Body of pancreas (tissue), 4 donors: ENCODE measurements at regions not wholly inside any gene's neighbourhood (a gene's known extent, or its start where the extent isn't known, plus 50 kb on each side); places are given as distances from the start of the nearest gene placed in this dataset.
A peak's percentile ranks its signal among the peaks of the same experiment; 100 is the strongest.

Experiments
- ATAC-seq: fragments of 150-250 bp; one replicate; pipeline ENCODE4 v1.9.1; 2016
- DNase-seq, 4 donors: peaks; one replicate each; pipeline ENCODE4 v3.0.0-alpha.2; 2019
- H3K27ac ChIP-seq, 4 donors: fragments of 200-600 bp; sonication (generic); 1 replicate in 3 of 4; 2 replicates in 1 of 4; pipeline versions ENCODE4 v1.5.1 to v1.6.1; 2016 to 2019; ENCODE audit warnings: mild to moderate bottlenecking in 1 of 4, mixed read lengths in 1 of 4, moderate library complexity in 1 of 4
- H3K27me3 ChIP-seq, 2 donors: fragments of 200-600 bp; sonication (generic); one replicate each; pipeline ENCODE4 v1.6.0; 2016; ENCODE audit warnings: mild to moderate bottlenecking in 1 of 2
- H3K36me3 ChIP-seq, 2 donors: fragments of 200-600 bp; sonication (generic); replicated peaks in 1 of 2; 2 replicates each; pipeline ENCODE4 v1.5.1; 2016; ENCODE audit warnings: low read depth in 2 of 2; ENCODE audit not compliant: insufficient read depth in 1 of 2
- H3K4me1 ChIP-seq: fragments of 200-600 bp; sonication (generic); one replicate; pipeline ENCODE4 v1.6.0; 2016
- H3K4me3 ChIP-seq, 2 donors: fragments of 200-600 bp; sonication (generic); 1 replicate in 1 of 2; 2 replicates in 1 of 2; pipeline ENCODE4 v1.5.1; 2016 to 2019
- H3K9me3 ChIP-seq, 3 donors: fragments of 200-600 bp; sonication (generic); 1 replicate in 2 of 3; 2 replicates in 1 of 3; pipeline ENCODE4 v1.5.1; 2016
- POLR2A ChIP-seq, 3 donors: fragments of 450-650 bp; IDR thresholded peaks; one replicate each; pipeline ENCODE4 v1.6.1; 2016; ENCODE audit warnings: antibody characterized with exemption in 3 of 3, mild to moderate bottlenecking in 2 of 3
- WGBS, 2 donors: methylation state at CpG; one replicate each; pipeline ENCODE4 v1.1.5; 2017; 5-methylcytosine and 5-hydroxymethylcytosine counted together
- intact Hi-C: fragments of 100-400 bp; cut with DNase I; formaldehyde crosslinking; loops from one replicate; pipeline ENCODE4 v1.15.1; 2023
- TF ChIP-seq, protein P1 (sequence below), 7 experiments: fragments of 450-650 bp in 4 of 7; fragments of 200-600 bp in 3 of 7; sonication (generic) in 3 of 7; IDR thresholded peaks; one replicate each; pipeline ENCODE4 v1.5.1; 2016 to 2019; ENCODE audit warnings: antibody characterized with exemption in 7 of 7

DNA sequence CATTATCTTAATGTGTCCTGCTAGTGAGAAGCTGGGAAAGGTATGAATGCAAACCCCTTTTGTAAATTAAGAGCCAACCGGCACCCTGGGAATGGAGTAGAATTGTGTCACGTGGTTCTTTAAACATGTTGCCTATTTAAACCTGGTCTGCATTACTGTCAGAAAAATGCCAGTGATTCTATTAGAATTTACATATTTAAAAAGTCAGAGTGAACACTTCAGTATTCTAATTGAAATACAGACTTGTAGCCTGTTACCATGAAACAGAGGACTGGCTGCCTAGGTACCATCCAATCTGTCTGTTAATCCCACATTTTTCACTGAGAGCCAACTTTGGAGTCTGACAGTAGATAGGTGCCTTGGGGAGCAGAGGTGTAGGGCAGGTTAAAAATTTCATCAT is 652.3 kb upstream of the ARGLU1 start:
- no peaks in the 10 kb centered on the region for H3K27me3 ChIP-seq
- no peak for ATAC-seq
- no peaks in the 10 kb centered on the region for H3K9me3 ChIP-seq
- H3K4me3 ChIP-seq = no peak overlapping the region
- no peak for TF ChIP-seq POLR2A (IDR thresholded peaks at IDR 0.05)
- TF ChIP-seq, protein P1, sequence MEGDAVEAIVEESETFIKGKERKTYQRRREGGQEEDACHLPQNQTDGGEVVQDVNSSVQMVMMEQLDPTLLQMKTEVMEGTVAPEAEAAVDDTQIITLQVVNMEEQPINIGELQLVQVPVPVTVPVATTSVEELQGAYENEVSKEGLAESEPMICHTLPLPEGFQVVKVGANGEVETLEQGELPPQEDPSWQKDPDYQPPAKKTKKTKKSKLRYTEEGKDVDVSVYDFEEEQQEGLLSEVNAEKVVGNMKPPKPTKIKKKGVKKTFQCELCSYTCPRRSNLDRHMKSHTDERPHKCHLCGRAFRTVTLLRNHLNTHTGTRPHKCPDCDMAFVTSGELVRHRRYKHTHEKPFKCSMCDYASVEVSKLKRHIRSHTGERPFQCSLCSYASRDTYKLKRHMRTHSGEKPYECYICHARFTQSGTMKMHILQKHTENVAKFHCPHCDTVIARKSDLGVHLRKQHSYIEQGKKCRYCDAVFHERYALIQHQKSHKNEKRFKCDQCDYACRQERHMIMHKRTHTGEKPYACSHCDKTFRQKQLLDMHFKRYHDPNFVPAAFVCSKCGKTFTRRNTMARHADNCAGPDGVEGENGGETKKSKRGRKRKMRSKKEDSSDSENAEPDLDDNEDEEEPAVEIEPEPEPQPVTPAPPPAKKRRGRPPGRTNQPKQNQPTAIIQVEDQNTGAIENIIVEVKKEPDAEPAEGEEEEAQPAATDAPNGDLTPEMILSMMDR (IDR thresholded peaks at IDR 0.05) = no peak
- no peak overlapping the region for H3K27ac ChIP-seq
- DNase-seq = no peak
- H3K36me3 ChIP-seq = no peaks in the 10 kb centered on the region
- WGBS, 2 donors = 62 to 68% methylated on average over 2 of the region's 2 CpGs
- no peaks in the 10 kb centered on the region for H3K4me1 ChIP-seq
- intact Hi-C loops = no loop called here

- TF ChIP-seq, protein P1 (IDR thresholded peaks at IDR 0.05) = no peak
- ATAC-seq = no peak
- no peak overlapping the region for H3K27ac ChIP-seq
- no peak for DNase-seq
- no peaks in the 10 kb centered on the region for H3K36me3 ChIP-seq
- H3K4me3 ChIP-seq = no peak overlapping the region
- no peaks in the 10 kb centered on the region for H3K27me3 ChIP-seq
- WGBS, 2 donors = 50 to 57% methylated on average over 6 of the region's 6 CpGs
- intact Hi-C loops = no loop called here
- no peaks in the 10 kb centered on the region for H3K4me1 ChIP-seq
- H3K9me3 ChIP-seq = no peaks in the 10 kb centered on the region
These were observed 649.3 kb upstream of the ARGLU1 start for GRCh38 chr13:107217251-107217650.

- intact Hi-C loops = no loop called here
These were observed 648.3 kb upstream of the ARGLU1 start for GRCh38 chr13:107216046-107216755.

GRCh38 chr13:107211073-107211472 is 643.1 kb upstream of the ARGLU1 start:
- Histone ChIP-seq H3K27ac (no peak overlapping the region), H3K9me3 (no peaks in the 10 kb centered on the region), H3K27me3 (no peaks in the 10 kb centered on the region), H3K4me1 (no peaks in the 10 kb centered on the region), H3K36me3 (no peaks in the 10 kb centered on the region), H3K4me3 (no peak overlapping the region)
- peak; percentile 73 to 83 (median 74) for DNase-seq
- peak; percentile 87 for ATAC-seq
- no peak for TF ChIP-seq POLR2A (IDR thresholded peaks at IDR 0.05)
- TF ChIP-seq, protein P1 (IDR thresholded peaks at IDR 0.05) = peak; percentile 70 to 92 (median 87)
- intact Hi-C loops = loop anchor here (5.0 kb wide), 1 partner anchor 441 kb away; no protein-coding TSS in a partner anchor
- WGBS, 2 donors = 7 to 8% methylated on average over 8 of the region's 8 CpGs

More at GRCh38 chr13:107216046-107216755, 648.3 kb upstream of the ARGLU1 start:
- DNase-seq = no peak
- Histone ChIP-seq H3K9me3 (no peaks in the 10 kb centered on the region), H3K27me3 (no peaks in the 10 kb centered on the region), H3K4me3 (no peak overlapping the region), H3K27ac (no peak overlapping the region), H3K36me3 (no peaks in the 10 kb centered on the region), H3K4me1 (no peaks in the 10 kb centered on the region)
- no peak for ATAC-seq
- 76 to 78% methylated on average over 11 of the region's 11 CpGs for WGBS, 2 donors
- TF ChIP-seq, protein P1 (IDR thresholded peaks at IDR 0.05) = no peak
- TF ChIP-seq POLR2A (IDR thresholded peaks at IDR 0.05) = no peak

DNA sequence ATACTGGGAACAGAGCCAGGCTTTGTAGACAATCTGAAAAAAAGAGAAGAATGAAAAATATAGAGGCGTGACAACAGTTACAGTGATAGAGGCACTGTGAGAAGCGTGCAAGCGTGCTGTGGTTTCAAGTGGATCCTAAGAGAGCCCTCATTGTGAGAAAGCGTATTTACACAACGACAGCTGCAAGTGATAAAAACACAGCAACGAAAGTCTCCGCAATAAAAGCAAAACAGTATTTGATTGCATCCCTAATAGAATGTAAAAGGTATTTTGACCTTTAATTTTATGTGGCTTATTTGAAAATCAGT is 642.7 kb upstream of the ARGLU1 start:
- Histone ChIP-seq H3K4me1 (no peaks in the 10 kb centered on the region), H3K27ac (no peak overlapping the region), H3K27me3 (no peaks in the 10 kb centered on the region), H3K4me3 (no peak overlapping the region), H3K9me3 (no peaks in the 10 kb centered on the region), H3K36me3 (no peaks in the 10 kb centered on the region)
- DNase-seq (no peak), ATAC-seq (no peak)
- 8 to 19% methylated on average over 7 of the region's 7 CpGs for WGBS, 2 donors
- intact Hi-C loops = loop anchor here (5.0 kb wide), 1 partner anchor 442 kb away; no protein-coding TSS in a partner anchor
- TF ChIP-seq, protein P1 (IDR thresholded peaks at IDR 0.05) = no peak
- TF ChIP-seq POLR2A (IDR thresholded peaks at IDR 0.05) = no peak
